ENCODE measurements at regions not wholly inside any gene's neighbourhood (a gene's known extent, or its start where the extent isn't known, plus 50 kb on each side); places are given as distances from the start of the nearest gene placed in this dataset.

- Histone ChIP-seq H3K27ac (ENCODE audit: low read depth in 2 of 2, low read length in 1 of 2) (no peak overlapping the region), H3K27me3 (ENCODE audit: insufficient read depth) (peaks cover 40% of the 10 kb centered on the region), H3K4me3 (ENCODE audit: low read depth in 2 of 2, low read length in 1 of 2) (no peak overlapping the region), H2AFZ (ENCODE audit: low read depth) (no peak overlapping the region), H3K4me1 (ENCODE audit: control insufficient read depth in 1 of 2, insufficient read depth in 2 of 2, low read depth in 1 of 2, low read length in 1 of 2) (peaks cover 0 to 10% of the 10 kb centered on the region in 2 experiments; a peak in 1 of 4 replicates), H3K9ac (no peak overlapping the region), H3K4me2 (no peak overlapping the region), H3K36me3 (replicated peaks in 1 of 2; ENCODE audit: control insufficient read depth in 1 of 2, insufficient read depth in 2 of 2, low read length in 1 of 2) (no peaks in the 10 kb centered on the region), H3K9me3 (no peaks in the 10 kb centered on the region), H3F3A (replicated peaks; ENCODE audit: insufficient read depth) (no peaks in the 10 kb centered on the region), H3K79me2 (ENCODE audit: insufficient read depth) (no peaks in the 10 kb centered on the region), H4K20me1 (ENCODE audit: insufficient read depth) (no peaks in the 10 kb centered on the region), H3K9me2 (no peaks in the 10 kb centered on the region)
- 47% methylated on average over 8 of the region's 8 CpGs for WGBS (ENCODE audit: low lambda C conversion rate)
- DNase-seq: no peak
- POLR2A ChIA-PET: no interaction called here
- TF ChIP-seq SIN3A (IDR thresholded peaks at IDR 0.05; ENCODE audit: borderline replicate concordance, low read depth, low read length) (no peak), TAF1 (IDR thresholded peaks at IDR 0.05; ENCODE audit: borderline replicate concordance, low read depth, low read length) (no peak), NFIC (IDR thresholded peaks at IDR 0.05; ENCODE audit: borderline replicate concordance) (no peak), YY1 (IDR thresholded peaks at IDR 0.05; ENCODE audit: low read depth) (no peak)
- CTCF ChIA-PET: no interaction called here
Observed at GRCh38 chrX:39580043-39580442, 517.7 kb downstream of the BCOR start.

GRCh38 chrX:39581411-39581810 is 516.3 kb downstream of the BCOR start:
- Histone ChIP-seq H3K79me2 (ENCODE audit: insufficient read depth) (no peaks in the 10 kb centered on the region), H3K4me1 (ENCODE audit: control insufficient read depth in 1 of 2, insufficient read depth in 2 of 2, low read depth in 1 of 2, low read length in 1 of 2) (peaks cover 0 to 4% of the 10 kb centered on the region in 2 experiments; a peak in 1 of 4 replicates), H3K9me2 (no peaks in the 10 kb centered on the region), H3K36me3 (replicated peaks in 1 of 2; ENCODE audit: control insufficient read depth in 1 of 2, insufficient read depth in 2 of 2, low read length in 1 of 2) (no peaks in the 10 kb centered on the region), H3K27ac (ENCODE audit: low read depth in 2 of 2, low read length in 1 of 2) (no peak overlapping the region), H3K4me2 (no peak overlapping the region), H4K20me1 (ENCODE audit: insufficient read depth) (no peaks in the 10 kb centered on the region), H3F3A (replicated peaks; ENCODE audit: insufficient read depth) (no peaks in the 10 kb centered on the region), H2AFZ (ENCODE audit: low read depth) (no peak overlapping the region), H3K9ac (no peak overlapping the region), H3K27me3 (ENCODE audit: insufficient read depth) (peaks cover 40% of the 10 kb centered on the region), H3K4me3 (ENCODE audit: low read depth in 2 of 2, low read length in 1 of 2) (no peak overlapping the region), H3K9me3 (no peaks in the 10 kb centered on the region)
- CTCF ChIA-PET: no interaction called here
- DNase-seq: no peak
- POLR2A ChIA-PET: no interaction called here
- TF ChIP-seq GABPA (IDR thresholded peaks at IDR 0.05; ENCODE audit: low read depth): no peak
- no peak for TF ChIP-seq MAX (IDR thresholded peaks at IDR 0.05; ENCODE audit: low read depth)
- no peak for TF ChIP-seq GATA2 (CRISPR knock-in tag; IDR thresholded peaks at IDR 0.05)
- TF ChIP-seq USF1 (IDR thresholded peaks at IDR 0.05; ENCODE audit: borderline replicate concordance, low read depth): no peak
- TF ChIP-seq USF2 (IDR thresholded peaks at IDR 0.05; ENCODE audit: borderline replicate concordance, low read depth, low read length): no peak
- TF ChIP-seq FOXJ3 (CRISPR knock-in tag; IDR thresholded peaks at IDR 0.05): no peak
- TF ChIP-seq SMC3 (IDR thresholded peaks at IDR 0.05; ENCODE audit: low read depth, low read length): no peak
- WGBS (ENCODE audit: low lambda C conversion rate): 33% methylated on average over 3 of the region's 3 CpGs

- POLR2A ChIA-PET: no interaction called here
- peaks cover 40% of the 10 kb centered on the region for H3K27me3 ChIP-seq (ENCODE audit: insufficient read depth)
- peaks cover 0 to 8% of the 10 kb centered on the region in 2 experiments; a peak in 1 of 4 replicates for H3K4me1 ChIP-seq (ENCODE audit: control insufficient read depth in 1 of 2, insufficient read depth in 2 of 2, low read depth in 1 of 2, low read length in 1 of 2)
- no peaks in the 10 kb centered on the region for H3K9me3 ChIP-seq
- no peaks in the 10 kb centered on the region for H4K20me1 ChIP-seq (ENCODE audit: insufficient read depth)
- CTCF ChIA-PET: no interaction called here
- H3F3A ChIP-seq (replicated peaks; ENCODE audit: insufficient read depth): no peaks in the 10 kb centered on the region
- no peaks in the 10 kb centered on the region for H3K36me3 ChIP-seq (replicated peaks in 1 of 2; ENCODE audit: control insufficient read depth in 1 of 2, insufficient read depth in 2 of 2, low read length in 1 of 2)
- no peak overlapping the region for H3K9ac ChIP-seq
- no peaks in the 10 kb centered on the region for H3K9me2 ChIP-seq
- no peak for DNase-seq
- no peak overlapping the region for H3K4me2 ChIP-seq
- no peaks in the 10 kb centered on the region for H3K79me2 ChIP-seq (ENCODE audit: insufficient read depth)
- no peak overlapping the region for H2AFZ ChIP-seq (ENCODE audit: low read depth)
- 22% methylated on average over 3 of the region's 3 CpGs for WGBS (ENCODE audit: low lambda C conversion rate)
- H3K27ac ChIP-seq (ENCODE audit: low read depth in 2 of 2, low read length in 1 of 2): no peak overlapping the region
- no peak overlapping the region for H3K4me3 ChIP-seq (ENCODE audit: low read depth in 2 of 2, low read length in 1 of 2)
- TF ChIP-seq ELF1 (IDR thresholded peaks at IDR 0.05) (peak; percentile 17; the same call in 1 of the 2 replicates), REST (IDR thresholded peaks at IDR 0.05; ENCODE audit: low read depth, low read length) (no peak), RAD21 (IDR thresholded peaks at IDR 0.05; ENCODE audit: low read length) (no peak), CTCF (IDR thresholded peaks at IDR 0.05) (no peak), FOXM1 (IDR thresholded peaks at IDR 0.05; ENCODE audit: low read depth) (no peak), EP300 (IDR thresholded peaks at IDR 0.05; ENCODE audit: borderline replicate concordance in 1 of 2, low read depth in 1 of 2, low read length in 1 of 2) (no peak)
Observed at GRCh38 chrX:39582091-39582490, 515.7 kb downstream of the BCOR start.
